Suprapubic skin (tissue), 4 donors: ENCODE measurements at regions not wholly inside any gene's neighbourhood (a gene's known extent, or its start where the extent isn't known, plus 50 kb on each side); places are given as distances from the start of the nearest gene placed in this dataset.

ENCODE experiments used
- DNase-seq, 2 donors: peaks; one replicate each; pipeline ENCODE4 v3.0.0-alpha.2; 2019; ENCODE audit warnings: low spot score in 2 of 2
- H3K27ac ChIP-seq: fragments of 200-600 bp; sonication (generic); one replicate; pipeline ENCODE4 v1.5.1; 2019
- H3K27me3 ChIP-seq: fragments of 200-600 bp; sonication (generic); one replicate; pipeline ENCODE4 v1.5.1; 2019
- H3K36me3 ChIP-seq: fragments of 200-600 bp; sonication (generic); one replicate; pipeline ENCODE4 v1.5.1; 2019
- H3K4me1 ChIP-seq: fragments of 200-600 bp; sonication (generic); one replicate; pipeline ENCODE4 v1.5.1; 2019
- H3K4me3 ChIP-seq: fragments of 200-600 bp; sonication (generic); one replicate; pipeline ENCODE4 v1.5.1; 2019; ENCODE audit warnings: mild to moderate bottlenecking
- H3K9me3 ChIP-seq: fragments of 200-600 bp; sonication (generic); one replicate; pipeline ENCODE4 v1.5.1; 2019
- EP300 ChIP-seq: sonication (generic); formaldehyde crosslinking; IDR thresholded peaks from one replicate; pipeline ENCODE4 v1.6.1; 2017; ENCODE audit warnings: antibody characterized with exemption
- POLR2A ChIP-seq, 2 donors: fragments of 450-650 bp; IDR thresholded peaks; one replicate each; pipeline ENCODE4 v1.6.1; 2017; ENCODE audit warnings: antibody characterized with exemption in 2 of 2, mild to moderate bottlenecking in 2 of 2, moderate library complexity in 2 of 2
- POLR2AphosphoS5 ChIP-seq, 3 donors: sonication (generic); formaldehyde crosslinking; IDR thresholded peaks; one replicate each; pipeline ENCODE4 v1.6.1; 2017; ENCODE audit warnings: antibody characterized with exemption in 3 of 3
- WGBS: methylation state at CpG from one replicate; pipeline ENCODE4 v1.1.5; 2018; 5-methylcytosine and 5-hydroxymethylcytosine counted together
- TF ChIP-seq, protein P1 (sequence below), 2 donors: fragments of 200-600 bp in 1 of 2; fragments of 450-650 bp in 1 of 2; sonication (generic) in 1 of 2; IDR thresholded peaks; one replicate each; pipeline ENCODE4 v1.5.1; 2016 to 2019; ENCODE audit warnings: antibody characterized with exemption in 2 of 2, mild to moderate bottlenecking in 1 of 2, moderate library complexity in 1 of 2

DNA sequence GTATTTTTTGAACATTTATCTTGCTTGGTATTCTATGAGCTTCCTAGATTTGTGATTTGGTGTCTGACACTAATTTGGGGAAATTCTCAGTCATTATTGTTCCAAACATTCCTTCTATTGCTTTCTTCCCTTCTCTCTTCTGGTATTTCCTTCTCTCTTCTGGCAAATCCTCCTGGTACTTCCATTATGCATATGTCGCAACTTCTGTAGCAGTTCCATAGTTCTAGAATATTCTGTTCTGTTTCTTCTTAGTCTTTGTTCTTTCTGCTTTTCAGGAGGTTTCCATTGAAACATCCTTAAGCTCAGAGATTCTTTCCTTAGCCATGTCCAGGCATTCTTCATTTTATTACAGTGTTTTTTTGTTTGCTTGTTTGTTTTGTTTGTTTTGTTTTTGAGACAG is 155.2 kb upstream of the PIK3R1 start:
- Histone ChIP-seq H3K4me3 (no peak overlapping the region), H3K4me1 (no peaks in the 10 kb centered on the region), H3K27me3 (no peaks in the 10 kb centered on the region), H3K36me3 (no peaks in the 10 kb centered on the region), H3K27ac (no peak overlapping the region), H3K9me3 (peaks cover 4% of the 10 kb centered on the region)
- DNase-seq: no peak
- no peak for TF ChIP-seq EP300
- no peak for TF ChIP-seq POLR2A (IDR thresholded peaks at IDR 0.05)
- no peak for TF ChIP-seq POLR2AphosphoS5 (IDR thresholded peaks at IDR 0.05)
- TF ChIP-seq, protein P1, sequence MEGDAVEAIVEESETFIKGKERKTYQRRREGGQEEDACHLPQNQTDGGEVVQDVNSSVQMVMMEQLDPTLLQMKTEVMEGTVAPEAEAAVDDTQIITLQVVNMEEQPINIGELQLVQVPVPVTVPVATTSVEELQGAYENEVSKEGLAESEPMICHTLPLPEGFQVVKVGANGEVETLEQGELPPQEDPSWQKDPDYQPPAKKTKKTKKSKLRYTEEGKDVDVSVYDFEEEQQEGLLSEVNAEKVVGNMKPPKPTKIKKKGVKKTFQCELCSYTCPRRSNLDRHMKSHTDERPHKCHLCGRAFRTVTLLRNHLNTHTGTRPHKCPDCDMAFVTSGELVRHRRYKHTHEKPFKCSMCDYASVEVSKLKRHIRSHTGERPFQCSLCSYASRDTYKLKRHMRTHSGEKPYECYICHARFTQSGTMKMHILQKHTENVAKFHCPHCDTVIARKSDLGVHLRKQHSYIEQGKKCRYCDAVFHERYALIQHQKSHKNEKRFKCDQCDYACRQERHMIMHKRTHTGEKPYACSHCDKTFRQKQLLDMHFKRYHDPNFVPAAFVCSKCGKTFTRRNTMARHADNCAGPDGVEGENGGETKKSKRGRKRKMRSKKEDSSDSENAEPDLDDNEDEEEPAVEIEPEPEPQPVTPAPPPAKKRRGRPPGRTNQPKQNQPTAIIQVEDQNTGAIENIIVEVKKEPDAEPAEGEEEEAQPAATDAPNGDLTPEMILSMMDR (IDR thresholded peaks at IDR 0.05): no peak
- 89% methylated on average over 1 of the region's 1 CpG for WGBS

DNA sequence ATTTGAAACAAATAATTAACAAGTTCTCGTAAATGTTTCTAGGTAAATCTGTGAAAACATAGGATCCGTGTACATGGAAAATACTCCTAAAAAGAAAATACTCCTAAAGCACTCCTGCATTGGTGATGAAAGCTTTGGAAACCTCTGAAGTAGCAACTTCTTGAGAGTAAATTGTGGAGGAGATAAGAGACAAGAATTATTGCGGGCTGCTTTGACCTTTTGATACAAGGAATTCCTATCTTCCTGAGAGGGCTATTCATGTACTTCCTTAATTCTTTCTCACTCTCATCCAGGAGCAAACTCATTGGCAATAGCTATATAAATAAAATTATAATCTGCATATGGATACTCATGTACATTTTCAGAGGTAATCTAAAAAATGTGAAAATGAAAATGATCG is 158.4 kb upstream of the PIK3R1 start:
- Histone ChIP-seq H3K36me3 (no peaks in the 10 kb centered on the region), H3K4me1 (peaks cover 6% of the 10 kb centered on the region), H3K27me3 (no peaks in the 10 kb centered on the region), H3K27ac (no peak overlapping the region), H3K4me3 (no peak overlapping the region), H3K9me3 (peaks cover 4% of the 10 kb centered on the region)
- TF ChIP-seq, protein P1 (IDR thresholded peaks at IDR 0.05): no peak
- TF ChIP-seq POLR2AphosphoS5 (IDR thresholded peaks at IDR 0.05): no peak
- no peak for TF ChIP-seq EP300
- TF ChIP-seq POLR2A (IDR thresholded peaks at IDR 0.05): no peak
- no peak for DNase-seq
- WGBS: 92% methylated on average over 4 of the region's 4 CpGs

DNA sequence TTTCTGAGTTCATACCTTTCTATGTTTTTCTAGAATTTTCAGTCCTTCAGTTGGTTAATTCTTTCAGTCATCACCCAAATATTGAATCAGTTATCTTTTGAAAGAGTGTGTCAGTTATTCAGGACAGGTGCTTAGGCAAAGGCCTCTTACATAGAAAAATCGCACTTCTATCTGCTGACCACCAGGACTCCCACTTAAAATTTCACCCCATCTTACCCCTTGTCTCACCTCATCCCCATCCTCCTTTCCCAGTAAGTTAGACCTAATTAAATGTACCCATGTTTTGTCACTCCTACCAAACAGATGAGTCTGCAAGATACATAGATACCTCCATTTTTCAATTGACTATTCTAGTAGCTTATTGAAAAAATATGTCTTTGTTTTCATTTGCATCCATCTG is 159.9 kb upstream of the PIK3R1 start:
- WGBS: 96% methylated on average over 1 of the region's 1 CpG
- Histone ChIP-seq H3K9me3 (no peaks in the 10 kb centered on the region), H3K27me3 (no peaks in the 10 kb centered on the region), H3K4me1 (peaks cover 6% of the 10 kb centered on the region), H3K36me3 (no peaks in the 10 kb centered on the region), H3K4me3 (no peak overlapping the region), H3K27ac (no peak overlapping the region)
- TF ChIP-seq EP300: no peak
- TF ChIP-seq, protein P1 (IDR thresholded peaks at IDR 0.05): no peak
- no peak for TF ChIP-seq POLR2A (IDR thresholded peaks at IDR 0.05)
- no peak for TF ChIP-seq POLR2AphosphoS5 (IDR thresholded peaks at IDR 0.05)
- no peak for DNase-seq

DNA sequence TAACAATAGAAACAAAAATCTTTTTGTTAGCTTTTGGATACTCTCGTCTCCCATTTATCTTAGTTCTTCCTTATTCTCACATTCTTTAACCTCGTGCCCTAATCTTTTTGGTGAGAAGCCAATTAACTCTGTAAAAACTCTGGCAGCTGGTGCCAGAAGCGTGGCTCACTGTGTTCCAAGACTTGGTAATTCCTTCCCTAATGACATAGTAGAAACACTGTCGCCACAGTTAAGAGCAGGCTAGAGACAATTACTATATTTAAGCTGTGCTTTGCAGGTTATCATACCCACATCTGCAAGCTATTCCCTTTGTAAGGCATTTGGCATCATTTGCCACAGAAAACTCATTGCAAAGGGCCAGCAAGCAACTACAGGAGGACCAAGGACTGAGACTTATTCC is 160.9 kb upstream of the PIK3R1 start:
- Histone ChIP-seq H3K4me3 (no peak overlapping the region), H3K4me1 (peaks cover 6% of the 10 kb centered on the region), H3K27me3 (no peaks in the 10 kb centered on the region), H3K9me3 (no peaks in the 10 kb centered on the region), H3K36me3 (no peaks in the 10 kb centered on the region), H3K27ac (no peak overlapping the region)
- no peak for TF ChIP-seq EP300
- no peak for TF ChIP-seq POLR2AphosphoS5 (IDR thresholded peaks at IDR 0.05)
- TF ChIP-seq, protein P1 (IDR thresholded peaks at IDR 0.05): no peak
- TF ChIP-seq POLR2A (IDR thresholded peaks at IDR 0.05): no peak
- WGBS: 21% methylated on average over 4 of the region's 4 CpGs
- no peak for DNase-seq

DNA sequence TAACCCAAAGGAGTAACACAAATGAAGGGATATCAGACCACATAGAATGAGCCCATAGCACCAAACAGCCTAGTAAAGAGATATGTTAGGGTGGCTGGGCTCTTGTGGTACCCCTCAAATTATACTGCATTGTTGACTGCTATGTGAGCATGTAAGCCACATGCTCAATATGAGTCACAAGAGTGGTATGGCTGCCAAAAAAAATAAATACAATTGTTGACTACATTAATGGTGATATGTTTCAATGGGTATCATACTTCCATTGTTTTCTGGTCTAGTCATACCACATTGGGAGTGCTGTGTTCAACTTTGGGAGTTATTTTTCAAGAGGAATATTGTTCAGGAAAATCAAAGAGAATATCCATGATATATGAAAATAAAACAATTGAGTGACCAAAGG is 162.4 kb upstream of the PIK3R1 start:
- Histone ChIP-seq H3K4me1 (peaks cover 6% of the 10 kb centered on the region), H3K27ac (no peak overlapping the region), H3K9me3 (no peaks in the 10 kb centered on the region), H3K36me3 (no peaks in the 10 kb centered on the region), H3K4me3 (no peak overlapping the region), H3K27me3 (no peaks in the 10 kb centered on the region)
- DNase-seq: no peak
- TF ChIP-seq, protein P1 (IDR thresholded peaks at IDR 0.05): no peak
- TF ChIP-seq POLR2A (IDR thresholded peaks at IDR 0.05) (no peak), POLR2AphosphoS5 (IDR thresholded peaks at IDR 0.05) (no peak), EP300 (no peak)
